ENCODE measurements at regions not wholly inside any gene's neighbourhood (a gene's known extent, or its start where the extent isn't known, plus 50 kb on each side); places are given as distances from the start of the nearest gene placed in this dataset.

DNA sequence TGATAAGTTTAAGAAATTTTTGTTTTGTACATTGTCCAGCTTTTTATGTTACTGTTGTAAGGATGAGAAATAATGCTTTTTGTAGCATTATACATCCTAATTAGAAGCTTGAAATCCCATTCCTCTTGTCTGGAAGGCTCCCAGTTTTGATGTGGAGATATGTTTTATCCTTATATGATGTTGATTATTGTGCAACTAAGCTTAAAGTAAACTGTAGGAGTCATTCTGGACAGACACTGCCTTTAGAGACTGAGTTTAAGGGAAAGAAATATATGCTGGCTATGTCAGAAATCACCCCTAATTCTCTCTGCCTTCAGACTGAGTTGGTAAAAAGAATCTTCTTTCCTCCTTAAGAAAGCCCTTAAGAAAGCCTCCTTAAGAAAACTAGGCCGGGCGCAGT, 670.4 kb downstream of the ZPLD1 start:
- H3K4me3 ChIP-seq (ENCODE audit: low read length): no peak overlapping the region
- no peak for TF ChIP-seq CTCF (IDR thresholded peaks at IDR 0.05; ENCODE audit: insufficient read depth, low read depth, low read length, missing control alignments)
- DNase-seq (ENCODE audit: low read depth): no peak

GRCh38 chr3:103112273-103112672, 677.5 kb downstream of the ZPLD1 start:
- DNase-seq (ENCODE audit: low read depth): no peak
- H3K4me3 ChIP-seq (ENCODE audit: low read length): no peak overlapping the region
- TF ChIP-seq CTCF (IDR thresholded peaks at IDR 0.05; ENCODE audit: insufficient read depth, low read depth, low read length, missing control alignments): no peak

GRCh38 chr3:103126115-103126514, 691.3 kb downstream of the ZPLD1 start:
- DNase-seq (ENCODE audit: low read depth): no peak
- no peak overlapping the region for H3K4me3 ChIP-seq (ENCODE audit: low read length)
- TF ChIP-seq CTCF (IDR thresholded peaks at IDR 0.05; ENCODE audit: insufficient read depth, low read depth, low read length, missing control alignments): no peak

DNA sequence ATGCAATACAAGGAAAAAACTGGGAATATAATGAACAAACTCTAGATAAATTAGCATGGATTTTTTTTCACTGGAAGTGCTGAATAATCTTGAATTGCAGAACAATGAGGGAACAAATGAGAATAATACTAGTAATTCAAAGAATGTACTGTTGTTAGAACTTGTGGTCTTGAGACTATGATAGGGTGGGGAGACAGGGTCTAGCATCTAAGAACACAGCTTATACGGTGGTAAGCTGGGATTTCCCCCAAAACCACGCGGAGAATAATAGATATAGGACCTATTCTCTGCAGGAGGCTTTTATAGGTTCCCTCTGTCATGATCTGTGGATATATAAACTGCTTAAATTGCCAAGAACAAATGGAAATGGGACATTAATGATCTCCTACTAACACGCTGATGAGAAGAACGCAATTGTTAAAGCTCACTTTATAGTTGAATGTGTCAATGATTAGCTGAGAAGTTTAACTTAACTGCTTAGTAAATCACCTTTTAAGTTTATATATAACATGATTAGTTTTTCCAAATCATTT, 692.3 kb downstream of the ZPLD1 start:
- TF ChIP-seq CTCF (IDR thresholded peaks at IDR 0.05; ENCODE audit: insufficient read depth, low read depth, low read length, missing control alignments): no peak
- DNase-seq (ENCODE audit: low read depth): no peak
- H3K4me3 ChIP-seq (ENCODE audit: low read length): no peak overlapping the region

GRCh38 chr3:103127737-103128136, 692.9 kb downstream of the ZPLD1 start:
- DNase-seq (ENCODE audit: low read depth): peak; percentile 32
- no peak for TF ChIP-seq CTCF (IDR thresholded peaks at IDR 0.05; ENCODE audit: insufficient read depth, low read depth, low read length, missing control alignments)
- H3K4me3 ChIP-seq (ENCODE audit: low read length): no peak overlapping the region

- no peak for DNase-seq (ENCODE audit: low read depth)
- no peak overlapping the region for H3K4me3 ChIP-seq (ENCODE audit: low read length)
- no peak for TF ChIP-seq CTCF (IDR thresholded peaks at IDR 0.05; ENCODE audit: insufficient read depth, low read depth, low read length, missing control alignments)
These were observed 699.4 kb downstream of the ZPLD1 start for GRCh38 chr3:103134023-103134724.

DNA sequence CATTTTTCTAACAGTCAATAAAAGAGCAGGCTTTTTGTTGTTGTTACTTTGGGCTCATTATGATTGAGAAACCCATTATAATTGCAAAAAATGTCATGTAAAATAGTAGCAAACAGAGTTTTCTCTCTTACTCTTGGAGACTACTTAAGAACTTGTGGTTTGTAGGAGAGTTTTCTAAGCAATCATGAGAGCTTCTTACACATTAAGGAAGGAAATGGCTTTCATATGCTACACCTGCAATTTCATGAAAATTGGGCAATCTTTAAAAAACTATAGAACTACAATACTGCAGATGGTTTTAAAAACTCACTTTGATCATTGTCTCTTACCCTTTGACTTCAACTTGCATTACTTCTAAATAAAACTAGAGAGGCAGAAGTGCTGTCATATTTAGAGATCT, 701.8 kb downstream of the ZPLD1 start:
- DNase-seq (ENCODE audit: low read depth): no peak
- no peak overlapping the region for H3K4me3 ChIP-seq (ENCODE audit: low read length)
- no peak for TF ChIP-seq CTCF (IDR thresholded peaks at IDR 0.05; ENCODE audit: insufficient read depth, low read depth, low read length, missing control alignments)
